ENCODE measurements at regions not wholly inside any gene's neighbourhood (a gene's known extent, or its start where the extent isn't known, plus 50 kb on each side); places are given as distances from the start of the nearest gene placed in this dataset.
"Not testable (repeated sequence)": the region's sequence is repeated elsewhere in the genome, so short reads cannot be mapped to it uniquely, and the experiment has no call there.

- peak; percentile 27 to 75 (median 62) for DNase-seq
Measured at GRCh38 chr13:80860845-80861244, 519.9 kb upstream of the SPRY2 start.

DNA sequence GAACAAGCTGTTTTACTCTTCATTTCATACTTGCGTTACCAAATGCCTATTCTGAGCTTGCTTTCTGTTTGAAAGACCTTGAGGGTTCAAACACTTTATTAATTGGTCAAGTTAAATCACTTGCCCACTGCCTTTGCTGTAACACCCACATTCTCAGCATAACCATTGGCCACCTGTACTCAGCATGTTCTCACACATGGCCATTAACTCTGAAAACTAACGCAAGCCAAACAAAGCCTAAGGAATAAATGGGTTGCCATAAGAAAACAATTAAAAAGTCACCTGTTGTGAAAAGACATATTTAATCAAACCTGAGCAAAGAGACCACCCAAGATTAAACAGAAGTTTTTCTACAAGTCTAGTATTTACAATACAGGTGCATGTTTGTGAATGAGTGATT is 517.2 kb upstream of the SPRY2 start:
- no peak for DNase-seq

DNA sequence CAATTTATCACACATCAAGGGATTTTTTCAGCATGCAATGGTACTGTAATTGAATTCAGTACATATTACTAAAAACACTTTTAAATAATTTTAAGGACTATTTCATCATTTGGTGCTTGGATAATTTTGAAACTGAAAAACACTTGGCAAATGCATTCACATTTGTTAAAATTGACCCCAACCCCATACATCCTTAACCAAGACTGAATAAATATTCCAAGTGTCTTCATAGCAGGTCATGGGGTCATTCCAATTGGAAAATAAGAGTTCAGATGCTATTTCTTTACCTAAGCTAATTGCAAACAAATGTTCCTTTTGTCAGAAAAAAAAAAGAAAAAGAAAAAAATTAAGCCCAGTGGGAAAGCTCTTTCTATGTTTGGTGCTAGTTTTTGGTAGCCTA is 516.4 kb upstream of the SPRY2 start:
- no peak for DNase-seq

- no peak for DNase-seq
Measured at GRCh38 chr13:80850771-80851170, 509.8 kb upstream of the SPRY2 start.

GRCh38 chr13:80844164-80844563 is 503.2 kb upstream of the SPRY2 start:
- no peak for DNase-seq

GRCh38 chr13:80841414-80841813 is 500.5 kb upstream of the SPRY2 start:
- no peak for DNase-seq

DNA sequence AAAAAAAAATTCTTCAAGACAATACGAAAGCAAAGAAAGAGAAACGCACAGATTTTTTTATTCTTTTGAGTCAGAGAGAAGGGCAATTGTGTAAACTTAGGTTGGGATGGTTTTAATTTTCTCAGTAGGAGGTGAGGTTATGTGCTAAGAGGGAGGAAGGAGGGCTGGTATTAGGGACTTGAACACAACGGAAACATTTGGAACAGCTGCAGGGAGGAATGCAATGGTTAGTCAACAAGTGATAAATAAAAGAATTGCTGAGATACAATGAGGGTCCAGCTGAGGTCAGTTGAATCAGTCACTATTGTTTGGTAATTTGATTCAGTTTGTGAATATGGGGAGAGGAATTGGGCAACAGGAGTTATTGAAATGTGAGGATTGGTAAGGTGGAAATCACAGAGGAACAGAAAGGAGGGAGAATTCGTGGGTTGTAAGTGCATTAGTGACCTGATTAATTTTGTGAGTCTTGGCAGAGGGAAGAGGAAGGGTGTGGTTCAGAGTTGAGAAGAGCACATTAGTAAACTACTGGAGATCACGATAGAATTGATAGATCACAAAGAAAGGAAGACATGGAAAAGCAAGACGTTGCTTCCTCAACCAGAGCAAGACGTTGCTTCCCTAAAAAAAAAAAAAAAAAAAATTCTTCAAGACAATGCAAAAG is 499.5 kb upstream of the SPRY2 start:
- DNase-seq = no peak

DNA sequence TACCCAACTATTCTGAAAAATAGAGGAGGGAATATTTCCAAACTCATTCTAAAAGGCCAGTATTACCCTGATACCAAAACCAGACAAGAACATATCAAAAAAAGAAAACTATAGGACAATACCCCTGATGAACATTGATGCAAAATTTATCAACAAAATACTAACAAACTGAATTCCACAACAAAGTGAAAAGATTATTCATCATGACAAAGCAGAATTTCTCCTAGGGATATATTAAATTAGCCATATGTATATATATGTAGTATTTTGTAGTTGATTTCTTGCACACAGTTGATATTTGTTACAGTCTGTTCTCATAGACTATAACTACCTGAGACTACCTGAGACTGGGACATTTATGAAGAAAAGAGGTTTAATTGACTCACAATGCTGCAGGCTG is 495.0 kb upstream of the SPRY2 start:
- DNase-seq = no peak

- DNase-seq = no peak
Measured at GRCh38 chr13:80830431-80830830, 489.5 kb upstream of the SPRY2 start.

DNA sequence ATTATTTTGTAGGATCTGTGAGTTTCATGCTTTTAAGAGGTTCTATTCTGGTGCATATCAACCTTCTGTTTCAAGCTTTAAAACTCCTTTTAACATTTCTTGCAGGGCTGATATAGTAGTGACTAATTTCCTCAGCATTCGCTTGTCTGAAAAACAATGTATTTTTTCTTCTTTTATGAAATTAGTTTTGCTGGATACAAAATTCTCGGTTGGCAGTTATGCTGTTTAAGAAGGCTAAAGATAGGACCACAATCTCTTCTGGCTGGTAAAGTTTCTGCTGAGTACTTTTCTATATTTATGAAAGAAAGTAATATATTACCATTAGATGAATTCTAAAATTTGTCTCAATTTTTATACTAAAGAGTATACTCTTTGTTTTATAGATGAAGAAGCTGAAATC is 487.8 kb upstream of the SPRY2 start:
- DNase-seq = no peak

DNA sequence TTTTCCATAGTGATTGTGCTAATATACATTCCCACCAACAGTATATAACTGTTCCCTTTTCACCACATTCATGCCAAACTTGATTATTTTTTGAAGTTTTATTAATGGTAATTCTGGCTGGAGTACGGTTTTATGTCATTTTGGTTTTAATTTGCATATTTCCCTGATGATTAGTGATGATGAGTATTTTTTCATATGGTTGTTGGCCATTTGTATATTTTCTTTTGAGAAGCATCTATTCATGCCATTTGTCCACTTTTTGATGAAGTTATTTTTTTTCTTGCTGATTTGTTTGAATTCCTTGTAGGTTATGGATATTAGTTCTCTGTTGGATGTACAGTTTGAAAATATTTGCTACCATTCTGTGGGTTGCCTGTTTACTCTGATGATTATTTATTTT is 484.4 kb upstream of the SPRY2 start:
- DNase-seq = no peak

GRCh38 chr13:80824229-80824628 is 483.3 kb upstream of the SPRY2 start:
- DNase-seq = no peak

GRCh38 chr13:80823472-80823871 is 482.5 kb upstream of the SPRY2 start:
- DNase-seq = no peak

DNA sequence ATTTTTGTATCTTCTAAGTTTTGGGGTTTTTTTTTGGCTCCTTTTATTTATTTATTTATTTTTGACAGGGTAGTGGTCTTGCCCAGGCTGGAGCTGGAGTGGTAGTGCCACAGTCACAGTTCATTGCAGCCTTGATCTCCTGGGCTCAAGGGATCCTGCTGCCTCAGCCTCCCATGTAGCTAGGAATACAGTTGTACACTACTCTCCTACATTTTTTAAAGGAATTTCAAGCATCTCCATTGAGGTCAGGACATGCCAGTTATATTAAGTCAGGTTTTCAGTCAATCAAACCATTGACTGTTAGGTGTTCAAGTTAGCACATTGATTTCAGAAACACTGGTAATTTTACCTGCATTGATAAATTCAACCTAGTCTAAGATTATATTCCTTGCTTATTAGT is 480.5 kb upstream of the SPRY2 start:
- DNase-seq = no peak

DNA sequence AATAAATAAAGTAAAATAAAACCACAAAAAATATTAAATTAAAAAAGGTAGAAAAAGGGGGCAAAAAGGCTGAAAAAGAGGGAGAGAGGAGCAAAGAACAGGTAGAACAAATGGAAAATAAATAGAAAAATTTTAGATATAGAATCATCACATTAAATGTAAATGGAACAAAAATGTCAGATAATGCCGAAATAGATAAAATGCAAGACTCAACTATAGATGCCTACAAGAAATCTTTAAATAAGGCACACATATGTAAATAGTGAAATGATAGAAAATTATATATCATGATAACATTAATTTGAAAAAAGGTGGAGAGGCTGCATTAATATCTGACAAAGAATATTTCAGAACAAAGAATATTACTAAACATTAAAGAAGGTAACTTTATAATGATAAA is 477.1 kb upstream of the SPRY2 start:
- no peak for DNase-seq

DNA sequence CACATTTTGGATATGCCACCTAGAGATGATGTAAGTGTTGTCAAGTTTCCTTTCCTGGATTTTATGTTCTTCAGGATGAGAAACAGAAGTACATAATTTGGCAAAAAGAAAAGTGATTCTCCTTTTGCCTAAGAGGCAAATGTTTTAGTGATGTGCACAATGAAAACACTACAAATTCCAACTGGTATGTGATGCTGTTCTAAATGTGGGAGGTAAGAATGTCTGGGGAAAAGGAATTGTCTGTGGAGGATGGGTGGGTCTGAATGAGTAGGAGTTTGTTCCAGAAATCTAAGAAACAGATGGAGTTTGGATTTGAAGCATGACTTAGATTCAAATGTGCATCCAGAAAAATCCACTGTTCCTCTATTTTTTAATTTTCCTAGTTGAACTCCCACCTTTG is 473.6 kb upstream of the SPRY2 start:
- no peak for DNase-seq

GRCh38 chr13:80810294-80810693 is 469.4 kb upstream of the SPRY2 start:
- not testable (repeated sequence) for DNase-seq

GRCh38 chr13:80802946-80803345 is 462.0 kb upstream of the SPRY2 start:
- DNase-seq = no peak

GRCh38 chr13:80798576-80799133 is 457.7 kb upstream of the SPRY2 start:
- no peak for DNase-seq

GRCh38 chr13:80787604-80788003 is 446.7 kb upstream of the SPRY2 start:
- no peak for DNase-seq

- no peak for DNase-seq
Measured at GRCh38 chr13:80783926-80784565, 443.1 kb upstream of the SPRY2 start.

- DNase-seq = no peak
Measured at GRCh38 chr13:80782441-80782840, 441.5 kb upstream of the SPRY2 start.

DNA sequence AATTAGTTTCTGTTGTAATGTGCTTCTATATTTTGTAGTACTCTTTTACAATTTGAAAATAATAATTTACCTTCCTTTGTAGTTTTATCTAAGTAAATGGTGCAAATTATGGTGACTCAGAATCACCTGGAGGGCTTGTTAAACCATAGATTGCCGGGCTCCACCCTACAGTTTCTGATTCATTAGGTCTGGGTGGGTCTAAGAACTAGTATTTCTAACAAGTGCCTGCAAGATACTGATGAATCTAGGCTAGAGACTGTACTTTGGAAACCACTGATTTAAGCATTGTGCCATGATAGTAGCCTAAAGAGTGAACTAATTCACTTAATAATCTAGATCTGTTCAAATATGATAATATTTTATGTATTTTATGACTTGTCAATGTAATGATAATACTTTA is 437.4 kb upstream of the SPRY2 start:
- no peak for DNase-seq

DNA sequence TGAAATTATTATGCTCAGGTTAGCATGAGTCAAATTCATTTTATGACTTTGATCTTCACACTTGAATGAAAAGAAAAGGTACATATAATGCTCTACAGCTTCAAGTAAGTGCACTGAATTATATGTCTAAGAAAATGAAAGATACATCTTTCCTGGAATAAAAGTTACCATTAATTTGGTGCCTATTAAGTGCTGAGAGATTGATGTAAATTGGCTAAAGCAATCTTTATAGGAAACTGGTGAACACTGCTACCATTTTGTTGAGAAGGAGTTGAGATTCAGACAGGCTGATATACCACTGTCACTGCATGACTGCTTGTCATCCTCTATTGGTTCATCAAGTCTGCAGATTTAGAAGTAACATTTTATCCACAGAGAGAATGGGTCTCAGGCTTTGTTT is 416.8 kb upstream of the SPRY2 start:
- DNase-seq = no peak

DNA sequence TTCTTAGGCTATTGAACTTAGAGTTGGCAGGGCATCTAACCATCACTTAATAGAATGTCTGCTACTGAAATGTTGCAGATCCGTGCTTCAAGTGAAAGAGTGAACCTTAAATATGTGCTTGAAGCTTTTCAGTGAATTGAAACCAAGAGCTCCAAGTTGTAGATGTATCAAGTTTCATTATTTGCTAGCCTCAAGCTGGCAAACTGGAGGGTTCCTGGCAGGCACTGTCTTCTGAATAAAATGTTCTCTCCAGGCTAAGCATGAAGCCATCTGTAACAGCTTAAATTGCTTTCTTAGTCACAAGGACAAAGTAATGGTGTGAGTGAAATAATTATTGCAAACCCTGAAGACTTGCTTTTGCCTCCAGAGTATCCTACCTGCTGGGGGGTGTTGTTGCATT is 415.0 kb upstream of the SPRY2 start:
- no peak for DNase-seq

All from suppressor macrophage (primary cell).